GM18861 (cell line): ENCODE measurements at regions not wholly inside any gene's neighbourhood (a gene's known extent, or its start where the extent isn't known, plus 50 kb on each side); places are given as distances from the start of the nearest gene placed in this dataset.
"Not testable (repeated sequence)": the region's sequence is repeated elsewhere in the genome, so short reads cannot be mapped to it uniquely, and the experiment has no call there.

Source experiments
- ATAC-seq: cut with Tn5 transposase; IDR thresholded peaks from one replicate; pipeline ENCODE4 v1.9.1; 2021; ENCODE audit not compliant: unreplicated experiment

GRCh38 chr10:65787571-65787970 is 1138.3 kb upstream of the LRRTM3 start:
- ATAC-seq: no peak

GRCh38 chr10:65788271-65788670 is 1137.6 kb upstream of the LRRTM3 start:
- ATAC-seq: no peak

GRCh38 chr10:65791979-65792378 is 1133.9 kb upstream of the LRRTM3 start:
- ATAC-seq: no peak

GRCh38 chr10:65793738-65794425 is 1132.0 kb upstream of the LRRTM3 start:
- ATAC-seq: no peak

- not testable (repeated sequence) for ATAC-seq
Observed at GRCh38 chr10:65794861-65795260, 1131.0 kb upstream of the LRRTM3 start.

- ATAC-seq: no peak
Observed at GRCh38 chr10:65796472-65796871, 1129.4 kb upstream of the LRRTM3 start.

- no peak for ATAC-seq
Observed at GRCh38 chr10:65798133-65798532, 1127.7 kb upstream of the LRRTM3 start.

GRCh38 chr10:65802391-65802790 is 1123.4 kb upstream of the LRRTM3 start:
- no peak for ATAC-seq

GRCh38 chr10:65805511-65805910 is 1120.3 kb upstream of the LRRTM3 start:
- ATAC-seq: no peak

- no peak for ATAC-seq
Observed at GRCh38 chr10:65805993-65806392, 1119.8 kb upstream of the LRRTM3 start.

GRCh38 chr10:65808687-65809333 is 1117.0 kb upstream of the LRRTM3 start:
- ATAC-seq: no peak

GRCh38 chr10:65811931-65812525 is 1113.8 kb upstream of the LRRTM3 start:
- no peak for ATAC-seq

GRCh38 chr10:65816536-65816935 is 1109.3 kb upstream of the LRRTM3 start:
- no peak for ATAC-seq

- no peak for ATAC-seq
Observed at GRCh38 chr10:65818990-65819389, 1106.8 kb upstream of the LRRTM3 start.

- no peak for ATAC-seq
Observed at GRCh38 chr10:65827359-65827758, 1098.5 kb upstream of the LRRTM3 start.

GRCh38 chr10:65838811-65839210 is 1087.0 kb upstream of the LRRTM3 start:
- ATAC-seq: no peak

- ATAC-seq: no peak
Observed at GRCh38 chr10:65843203-65843602, 1082.6 kb upstream of the LRRTM3 start.

GRCh38 chr10:65845916-65846315 is 1079.9 kb upstream of the LRRTM3 start:
- ATAC-seq: no peak

GRCh38 chr10:65846541-65846940 is 1079.3 kb upstream of the LRRTM3 start:
- ATAC-seq: no peak

GRCh38 chr10:65846949-65847348 is 1078.9 kb upstream of the LRRTM3 start:
- no peak for ATAC-seq

GRCh38 chr10:65847436-65848230 is 1078.2 kb upstream of the LRRTM3 start:
- ATAC-seq: no peak

GRCh38 chr10:65858841-65859240 is 1067.0 kb upstream of the LRRTM3 start:
- ATAC-seq: no peak
